IMR-90 (cell line): ENCODE measurements at regions not wholly inside any gene's neighbourhood (a gene's known extent, or its start where the extent isn't known, plus 50 kb on each side); places are given as distances from the start of the nearest gene placed in this dataset.

Experiments used
- ATAC-seq: fragments of 200-7000 bp; cut with Tn5 transposase; 2 replicates; pipeline ENCODE4 v1.9.1; 2020; ENCODE audit warnings: low read depth, mild to moderate bottlenecking, moderate library complexity
- BruUV-seq: library from RNA; stranded (reverse); fragments of 400-500 nt; replicated peaks from 2 replicates; lab custom pipeline; 2021; lab: Mats Ljungman, UMichigan
- CTCF ChIA-PET: fragments of 300-600 bp; formaldehyde crosslinking; extraction: SDS; loops from one replicate; lab custom pipeline; 2021; ENCODE audit warnings: antibody characterized with exemption; lab: Yijun Ruan, JAX
- POLR2A ChIA-PET: fragments of 300-600 bp; sonication (Branson Sonifier 250); formaldehyde crosslinking; loops from one replicate; lab custom pipeline; 2022; ENCODE audit warnings: antibody characterized with exemption; ENCODE audit not compliant: unreplicated experiment; lab: Charles Lee
- DNase-seq: peaks from one replicate; pipeline ENCODE4 v3.0.0; 2013
- H2AFZ ChIP-seq: replicated peaks from 2 replicates; pipeline ENCODE3; 2013; ENCODE audit warnings: low read length, mild to moderate bottlenecking; ENCODE audit not compliant: poor library complexity
- H2AK5ac ChIP-seq: 2 replicates; pipeline ENCODE4 v1.6.1; 2013; ENCODE audit warnings: low read depth, low read length, inconsistent platforms
- H2AK9ac ChIP-seq: replicated peaks from 2 replicates; pipeline ENCODE3; 2013; ENCODE audit warnings: mild to moderate bottlenecking, low read depth, low read length, moderate library complexity; ENCODE audit not compliant: poor library complexity
- H2BK120ac ChIP-seq: 2 replicates; pipeline ENCODE4 v1.6.1; 2013; ENCODE audit warnings: low read depth, low read length, inconsistent platforms
- H2BK15ac ChIP-seq: 3 replicates; pipeline ENCODE4 v1.6.1; 2013; ENCODE audit warnings: low read depth, low read length, inconsistent platforms
- H2BK20ac ChIP-seq: 2 replicates; pipeline ENCODE4 v1.6.1; 2013; ENCODE audit warnings: low read depth, mild to moderate bottlenecking, inconsistent platforms, low read length, moderate library complexity
- H2BK5ac ChIP-seq: 2 replicates; pipeline ENCODE4 v1.6.1; 2013; ENCODE audit warnings: mild to moderate bottlenecking, low read depth, low read length, inconsistent platforms; ENCODE audit not compliant: poor library complexity, severe bottlenecking
- H3K14ac ChIP-seq: replicated peaks from 2 replicates; pipeline ENCODE4 v1.6.1; 2013; ENCODE audit warnings: low read depth, low read length, inconsistent platforms
- H3K18ac ChIP-seq: 2 replicates; pipeline ENCODE4 v1.6.1; 2013; ENCODE audit warnings: low read depth, low read length, control low read depth
- H3K23ac ChIP-seq: 2 replicates; pipeline ENCODE4 v1.6.1; 2013; ENCODE audit warnings: low read depth, low read length, inconsistent platforms
- H3K27ac ChIP-seq: 2 replicates; pipeline ENCODE4 v1.5.1; 2013; ENCODE audit warnings: mild to moderate bottlenecking, control low read depth, low read length; ENCODE audit not compliant: insufficient read depth
- H3K27me3 ChIP-seq: 2 replicates; pipeline ENCODE4 v1.6.1; 2013; ENCODE audit warnings: low read length; ENCODE audit not compliant: control insufficient read depth, insufficient read depth
- H3K36me3 ChIP-seq: 2 replicates; pipeline ENCODE4 v1.6.1; 2013; ENCODE audit warnings: low read length, mixed read lengths; ENCODE audit not compliant: control insufficient read depth, insufficient read depth
- H3K4ac ChIP-seq: 2 replicates; pipeline ENCODE4 v1.6.1; 2013; ENCODE audit warnings: low read depth, low read length, inconsistent platforms
- H3K4me1 ChIP-seq: 2 replicates; pipeline ENCODE4 v1.6.1; 2013; ENCODE audit warnings: low read length, mixed read lengths; ENCODE audit not compliant: control insufficient read depth, insufficient read depth
- H3K4me2 ChIP-seq: 2 replicates; pipeline ENCODE4 v1.6.1; 2013; ENCODE audit warnings: low read depth, mild to moderate bottlenecking, control low read depth, low read length, moderate library complexity
- H3K4me3 ChIP-seq: 2 replicates; pipeline ENCODE4 v1.5.1; 2013; ENCODE audit warnings: low read depth, mild to moderate bottlenecking, control low read depth, low read length, moderate library complexity; ENCODE audit not compliant: insufficient read depth
- H3K56ac ChIP-seq: 2 replicates; pipeline ENCODE4 v1.6.1; 2013; ENCODE audit warnings: low read length, inconsistent platforms; ENCODE audit not compliant: insufficient read depth; ENCODE audit errors: extremely low read depth
- H3K79me1 ChIP-seq, 2 experiments: 2 replicates each; pipeline ENCODE4 v1.6.1; 2013; ENCODE audit warnings: low read length in 2 of 2, inconsistent platforms in 1 of 2, low read depth in 1 of 2
- H3K9ac ChIP-seq: 2 replicates; pipeline ENCODE4 v1.6.1; 2013; ENCODE audit warnings: low read depth, low read length, control low read depth
- H3K9me1 ChIP-seq: 2 replicates; pipeline ENCODE4 v1.6.1; 2013; ENCODE audit warnings: low read length, inconsistent platforms; ENCODE audit not compliant: insufficient read depth
- H3K9me3 ChIP-seq: 2 replicates; pipeline ENCODE4 v1.6.1; 2013; ENCODE audit warnings: low read length; ENCODE audit not compliant: control insufficient read depth, insufficient read depth
- H4K20me1 ChIP-seq: 2 replicates; pipeline ENCODE4 v1.6.1; 2013; ENCODE audit warnings: low read length, inconsistent platforms; ENCODE audit not compliant: insufficient read depth
- H4K5ac ChIP-seq: 2 replicates; pipeline ENCODE4 v1.6.1; 2013; ENCODE audit warnings: mild to moderate bottlenecking, low read depth, low read length, control low read depth
- H4K8ac ChIP-seq, 2 experiments: 2 replicates each; pipeline ENCODE4 v1.6.1; 2013; ENCODE audit warnings: low read depth in 2 of 2, low read length in 2 of 2, control low read depth in 1 of 2, inconsistent platforms in 1 of 2
- H4K91ac ChIP-seq: 2 replicates; pipeline ENCODE4 v1.6.1; 2013; ENCODE audit warnings: low read depth, low read length, inconsistent platforms; ENCODE audit not compliant: insufficient read depth
- BHLHE40 ChIP-seq: fragments of 150-350 bp; IDR thresholded peaks from 2 replicates; pipeline ENCODE4 v1.6.1; 2016; ENCODE audit warnings: mild to moderate bottlenecking, low read depth, low read length
- CHD1 ChIP-seq: IDR thresholded peaks from 2 replicates; pipeline ENCODE4 v1.6.1; 2012; ENCODE audit warnings: low read depth, low read length, improper control_type of control experiment
- MAZ ChIP-seq: IDR thresholded peaks from 2 replicates; pipeline ENCODE4 v1.6.1; 2012; ENCODE audit warnings: low read depth, mild to moderate bottlenecking, low read length, improper control_type of control experiment, moderate library complexity, borderline replicate concordance
- SMC3 ChIP-seq: fragments of 150-350 bp; IDR thresholded peaks from 2 replicates; pipeline ENCODE4 v1.6.1; 2016; ENCODE audit warnings: low read depth, mild to moderate bottlenecking, antibody characterized with exemption, low read length, moderate library complexity
- WGBS, 2 experiments: methylation state at CpG; one replicate each; pipeline versions ENCODE4 v1.1.5 to v1.1.7; 2013; ENCODE audit warnings: missing lambda C conversion rate in 2 of 2; ENCODE audit not compliant: insufficient read length in 1 of 2; ENCODE audit errors: extremely low coverage in 2 of 2; 5-methylcytosine and 5-hydroxymethylcytosine counted together
- dilution Hi-C: fragments of 300-500 bp; cut with HindIII; formaldehyde crosslinking; loops from one replicate; pipeline ENCODE4 v1.14.3; 2018; ENCODE audit warnings: low sequenced_read_pairs; ENCODE audit not compliant: unreplicated experiment
- in situ Hi-C: fragments of 300-500 bp; cut with MboI; formaldehyde crosslinking; loops from 3 replicates; pipeline ENCODE4 v1.14.3; 2019; ENCODE audit warnings: low sequenced_read_pairs, inconsistent platforms, mixed read lengths
- intact Hi-C: fragments of 100-400 bp; cut with micrococcal nuclease; formaldehyde crosslinking; loops from 2 replicates; pipeline ENCODE4 v1.10.0; 2022
- TF ChIP-seq, protein P1 (sequence below): conservative IDR thresholded peaks from 2 replicates; pipeline ENCODE4 v1.5.1; 2012; ENCODE audit warnings: mild to moderate bottlenecking, low read depth, low read length, improper control_type of control experiment
- TF ChIP-seq, protein P2 (sequence below): fragments of 150-350 bp; IDR thresholded peaks from 2 replicates; pipeline ENCODE4 v1.6.1; 2016; ENCODE audit warnings: low read depth, mild to moderate bottlenecking, low read length, moderate library complexity, borderline replicate concordance

DNA sequence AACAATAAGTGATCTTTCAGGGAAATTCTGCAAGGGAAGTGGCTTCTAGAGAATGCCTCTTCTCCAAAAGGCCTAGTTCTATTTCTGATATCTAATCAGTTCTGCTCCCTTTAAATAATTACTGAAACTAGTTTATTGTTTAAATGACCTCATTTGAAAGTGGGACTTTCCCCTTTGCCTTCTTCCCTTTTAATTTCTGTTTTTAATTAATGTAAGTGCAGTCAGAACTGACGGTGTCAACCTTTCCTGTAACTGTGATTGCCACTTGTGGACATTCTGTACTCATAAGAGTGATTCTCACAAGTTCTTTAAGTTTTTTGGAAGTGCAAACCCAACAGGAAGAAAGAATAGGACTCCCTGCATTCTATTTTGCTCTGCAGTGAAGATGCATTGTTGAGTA lies 265.3 kb upstream of the PLEKHG7 start:
- H3K36me3 ChIP-seq, result no peaks in the 10 kb centered on the region
- H3K4me2 ChIP-seq, result no peak overlapping the region
- H4K8ac ChIP-seq, result no peak overlapping the region
- no peak overlapping the region for H3K27ac ChIP-seq
- H2AFZ ChIP-seq, result no peak overlapping the region
- H3K9ac ChIP-seq, result no peak overlapping the region
- H3K27me3 ChIP-seq, result no peaks in the 10 kb centered on the region
- intact Hi-C loops, result no loop called here
- dilution Hi-C loops, result no loop called here
- no peaks in the 10 kb centered on the region for H3K79me1 ChIP-seq
- H3K23ac ChIP-seq, result no peak overlapping the region
- H3K18ac ChIP-seq, result no peak overlapping the region
- no peak overlapping the region for H3K4ac ChIP-seq
- no peak overlapping the region for H3K56ac ChIP-seq
- ChIA-PET CTCF (no interaction called here), POLR2A (no interaction called here)
- no peak overlapping the region for H4K91ac ChIP-seq
- ATAC-seq (no peak), DNase-seq (no peak)
- H4K20me1 ChIP-seq, result no peaks in the 10 kb centered on the region
- no peaks in the 10 kb centered on the region for H3K9me3 ChIP-seq
- H2BK120ac ChIP-seq, result no peak overlapping the region
- no peak overlapping the region for H2BK5ac ChIP-seq
- no peaks in the 10 kb centered on the region for H3K4me1 ChIP-seq
- no peak overlapping the region for H3K4me3 ChIP-seq
- H2BK15ac ChIP-seq, result no peak overlapping the region
- BruUV-seq, result no TSS peak
- H2AK9ac ChIP-seq, result no peak overlapping the region
- H2BK20ac ChIP-seq, result no peak overlapping the region
- no peak for TF ChIP-seq MAZ
- TF ChIP-seq, protein P1, sequence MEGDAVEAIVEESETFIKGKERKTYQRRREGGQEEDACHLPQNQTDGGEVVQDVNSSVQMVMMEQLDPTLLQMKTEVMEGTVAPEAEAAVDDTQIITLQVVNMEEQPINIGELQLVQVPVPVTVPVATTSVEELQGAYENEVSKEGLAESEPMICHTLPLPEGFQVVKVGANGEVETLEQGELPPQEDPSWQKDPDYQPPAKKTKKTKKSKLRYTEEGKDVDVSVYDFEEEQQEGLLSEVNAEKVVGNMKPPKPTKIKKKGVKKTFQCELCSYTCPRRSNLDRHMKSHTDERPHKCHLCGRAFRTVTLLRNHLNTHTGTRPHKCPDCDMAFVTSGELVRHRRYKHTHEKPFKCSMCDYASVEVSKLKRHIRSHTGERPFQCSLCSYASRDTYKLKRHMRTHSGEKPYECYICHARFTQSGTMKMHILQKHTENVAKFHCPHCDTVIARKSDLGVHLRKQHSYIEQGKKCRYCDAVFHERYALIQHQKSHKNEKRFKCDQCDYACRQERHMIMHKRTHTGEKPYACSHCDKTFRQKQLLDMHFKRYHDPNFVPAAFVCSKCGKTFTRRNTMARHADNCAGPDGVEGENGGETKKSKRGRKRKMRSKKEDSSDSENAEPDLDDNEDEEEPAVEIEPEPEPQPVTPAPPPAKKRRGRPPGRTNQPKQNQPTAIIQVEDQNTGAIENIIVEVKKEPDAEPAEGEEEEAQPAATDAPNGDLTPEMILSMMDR, result no peak
- no peak for TF ChIP-seq BHLHE40
- TF ChIP-seq, protein P2, sequence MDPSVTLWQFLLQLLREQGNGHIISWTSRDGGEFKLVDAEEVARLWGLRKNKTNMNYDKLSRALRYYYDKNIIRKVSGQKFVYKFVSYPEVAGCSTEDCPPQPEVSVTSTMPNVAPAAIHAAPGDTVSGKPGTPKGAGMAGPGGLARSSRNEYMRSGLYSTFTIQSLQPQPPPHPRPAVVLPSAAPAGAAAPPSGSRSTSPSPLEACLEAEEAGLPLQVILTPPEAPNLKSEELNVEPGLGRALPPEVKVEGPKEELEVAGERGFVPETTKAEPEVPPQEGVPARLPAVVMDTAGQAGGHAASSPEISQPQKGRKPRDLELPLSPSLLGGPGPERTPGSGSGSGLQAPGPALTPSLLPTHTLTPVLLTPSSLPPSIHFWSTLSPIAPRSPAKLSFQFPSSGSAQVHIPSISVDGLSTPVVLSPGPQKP, result no peak
- no peak for TF ChIP-seq SMC3
- no peak for TF ChIP-seq CHD1
- no CpG with 5 or more reads among the region's 1 CpG for WGBS, 2 experiments
- no peak overlapping the region for H4K5ac ChIP-seq
- no peak overlapping the region for H3K14ac ChIP-seq
- in situ Hi-C loops, result no loop called here
- no peak overlapping the region for H2AK5ac ChIP-seq
- H3K9me1 ChIP-seq, result no peaks in the 10 kb centered on the region; the same call in 1 of the 2 replicates
